ENCODE measurements at regions not wholly inside any gene's neighbourhood (a gene's known extent, or its start where the extent isn't known, plus 50 kb on each side); places are given as distances from the start of the nearest gene placed in this dataset.

GRCh38 chr2:207468488-207468887 is 61.3 kb upstream of the CREB1 start:
- CTCF ChIA-PET = interaction anchor here (1.1 kb wide), 1 partner anchor 668 kb away, joined by 3 read pairs; no protein-coding TSS in a partner anchor

GRCh38 chr2:207469451-207469850 is 60.3 kb upstream of the CREB1 start:
- ATAC-seq (no peak), DNase-seq (no peak)
- H3K9me3 Mint-ChIP-seq = no peaks in the 10 kb centered on the region
- ChIA-PET CTCF (interaction anchor here (1.1 kb wide), 1 partner anchor 669 kb away, joined by 3 read pairs; no protein-coding TSS in a partner anchor), POLR2A (no interaction called here)
- no peaks in the 10 kb centered on the region for H3K36me3 Mint-ChIP-seq (ENCODE audit: low read depth)
- peaks cover 16% of the 10 kb centered on the region for H3K4me1 Mint-ChIP-seq (ENCODE audit: low read depth)
- no peak overlapping the region for H3K4me3 Mint-ChIP-seq
- no peaks in the 10 kb centered on the region for H3K27me3 Mint-ChIP-seq
- no peak for TF ChIP-seq CTCF (IDR thresholded peaks at IDR 0.05)
- no peak overlapping the region for H3K27ac Mint-ChIP-seq
- intact Hi-C loops (cut with micrococcal nuclease) = no loop called here

More at GRCh38 chr2:207468488-207468887, 61.3 kb upstream of the CREB1 start:
- no peak for ATAC-seq
- Mint-ChIP-seq H3K36me3 (ENCODE audit: low read depth) (no peaks in the 10 kb centered on the region), H3K4me1 (ENCODE audit: low read depth) (peaks cover 18% of the 10 kb centered on the region), H3K27me3 (no peaks in the 10 kb centered on the region), H3K9me3 (no peaks in the 10 kb centered on the region), H3K4me3 (no peak overlapping the region), H3K27ac (no peak overlapping the region)
- POLR2A ChIA-PET = interaction anchor here (0.6 kb wide), 1 partner anchor 241 kb away, joined by 3 read pairs; no protein-coding TSS in a partner anchor
- intact Hi-C loops (cut with micrococcal nuclease) = no loop called here
- DNase-seq = no peak
- no peak for TF ChIP-seq CTCF (IDR thresholded peaks at IDR 0.05)

- Mint-ChIP-seq H3K27ac (no peak overlapping the region), H3K27me3 (no peaks in the 10 kb centered on the region), H3K4me3 (no peak overlapping the region), H3K4me1 (ENCODE audit: low read depth) (peaks cover 22% of the 10 kb centered on the region), H3K9me3 (no peaks in the 10 kb centered on the region), H3K36me3 (ENCODE audit: low read depth) (no peaks in the 10 kb centered on the region)
- DNase-seq (no peak), ATAC-seq (no peak)
- ChIA-PET CTCF (no interaction called here), POLR2A (no interaction called here)
- intact Hi-C loops (cut with micrococcal nuclease) = loop anchor here (5.0 kb wide), 2 partner anchors 423 to 778 kb away; no protein-coding TSS in a partner anchor
- TF ChIP-seq CTCF (IDR thresholded peaks at IDR 0.05) = no peak
Measured at GRCh38 chr2:207469943-207470729, 59.6 kb upstream of the CREB1 start.

GRCh38 chr2:207471261-207471660 is 58.5 kb upstream of the CREB1 start:
- H3K4me1 Mint-ChIP-seq (ENCODE audit: low read depth) = peaks cover 25% of the 10 kb centered on the region
- ChIA-PET CTCF (interaction anchor here (3.8 kb wide), 1 partner anchor 671 kb away, joined by 44 read pairs; no protein-coding TSS in a partner anchor), POLR2A (no interaction called here)
- intact Hi-C loops (cut with micrococcal nuclease) = loop anchor here (5.0 kb wide), 2 partner anchors 424 to 779 kb away; no protein-coding TSS in a partner anchor
- no peaks in the 10 kb centered on the region for H3K9me3 Mint-ChIP-seq
- H3K27ac Mint-ChIP-seq = no peak overlapping the region
- no peak for ATAC-seq
- no peaks in the 10 kb centered on the region for H3K27me3 Mint-ChIP-seq
- H3K36me3 Mint-ChIP-seq (ENCODE audit: low read depth) = no peaks in the 10 kb centered on the region
- H3K4me3 Mint-ChIP-seq = no peak overlapping the region
- no peak for DNase-seq
- no peak for TF ChIP-seq CTCF (IDR thresholded peaks at IDR 0.05)

All from activated CD8-positive, alpha-beta T cell treated with anti-CD3 and anti-CD28 coated beads for 36 hours (primary cell).